ENCODE measurements at regions not wholly inside any gene's neighbourhood (a gene's known extent, or its start where the extent isn't known, plus 50 kb on each side); places are given as distances from the start of the nearest gene placed in this dataset.
A peak's percentile ranks its signal among the peaks of the same experiment; 100 is the strongest.
"Not testable (repeated sequence)": the region's sequence is repeated elsewhere in the genome, so short reads cannot be mapped to it uniquely, and the experiment has no call there.

DNA sequence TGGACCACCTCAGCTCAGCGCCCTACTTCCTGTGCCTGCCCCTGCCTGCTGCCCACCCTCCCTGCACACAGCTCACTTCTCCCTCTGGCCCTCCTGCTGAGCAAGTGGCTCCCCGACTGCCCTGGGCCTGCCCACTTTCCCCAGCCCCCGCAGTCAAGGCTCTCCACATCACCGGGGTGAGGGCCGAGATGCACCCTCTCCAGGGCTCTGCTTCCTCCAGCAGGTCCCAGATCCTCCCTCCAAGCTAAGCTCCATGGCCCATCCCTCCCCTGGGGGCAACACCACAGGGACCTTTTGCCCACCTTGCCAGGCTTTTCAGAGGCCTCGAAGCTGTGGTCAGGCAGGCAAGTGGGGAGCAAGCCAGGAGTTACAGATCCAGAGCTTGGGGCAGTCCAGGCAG lies 820.2 kb downstream of the KCNJ18 start:
- peak; percentile 67 for DNase-seq (ENCODE audit: low spot score)

DNA sequence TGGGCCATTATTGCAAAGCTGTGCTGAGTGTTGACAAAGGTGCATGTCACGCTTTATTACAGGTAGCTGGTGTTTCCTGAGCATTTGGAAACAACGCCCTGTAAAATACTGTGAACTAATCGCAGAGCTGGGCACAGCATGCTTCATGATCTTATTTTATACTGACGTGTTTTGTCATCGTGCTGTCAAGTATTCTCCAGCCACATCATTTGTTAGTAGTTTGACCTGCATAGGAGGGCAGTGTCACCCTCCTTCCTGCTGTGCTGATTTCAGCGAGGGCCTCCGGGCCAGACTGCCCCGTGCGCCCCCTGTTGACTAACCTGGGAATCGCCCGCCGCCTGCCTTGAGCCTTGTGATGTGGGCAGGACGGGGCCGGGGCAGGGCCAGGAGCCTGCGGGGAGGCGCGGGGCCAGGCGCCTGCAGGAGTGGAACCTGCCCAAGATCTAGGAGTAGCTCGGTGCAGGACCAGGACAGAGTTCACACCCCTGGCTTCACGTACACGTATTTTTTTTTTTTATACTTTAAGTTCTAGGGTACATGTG lies 820.7 kb downstream of the KCNJ18 start:
- intact Hi-C loops (cut with DNase I) = no loop called here
- peak; percentile 59 for DNase-seq (ENCODE audit: low spot score)

More for the DNA sequence above, 820.2 kb downstream of the KCNJ18 start:
- intact Hi-C loops (cut with DNase I) = no loop called here

DNA sequence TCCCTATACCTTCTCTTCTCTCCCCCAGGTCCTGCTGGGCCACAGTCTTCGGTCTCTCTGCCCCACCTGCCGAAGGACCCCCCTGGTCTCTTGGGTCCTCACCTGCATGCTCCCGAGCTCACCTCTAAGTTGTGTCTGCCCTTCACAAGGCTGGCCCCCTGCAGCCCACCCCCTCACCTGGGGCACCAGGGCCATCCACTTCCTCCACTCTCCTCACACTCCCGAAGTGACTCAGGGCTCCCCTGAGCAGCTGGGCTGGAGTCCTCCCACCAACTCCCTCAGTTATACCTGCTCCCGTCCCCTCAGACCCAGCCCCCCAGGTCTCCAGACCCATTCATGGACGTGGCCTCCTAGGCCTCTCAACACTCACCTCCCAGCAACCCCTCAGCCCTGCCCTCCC lies 822.0 kb downstream of the KCNJ18 start:
- DNase-seq (ENCODE audit: low spot score) = peak; percentile 67
- intact Hi-C loops (cut with DNase I) = no loop called here

- intact Hi-C loops (cut with DNase I) = no loop called here
- no peak for DNase-seq (ENCODE audit: low spot score)
Measured at GRCh38 chr17:22514767-22515320, 822.5 kb downstream of the KCNJ18 start.

DNA sequence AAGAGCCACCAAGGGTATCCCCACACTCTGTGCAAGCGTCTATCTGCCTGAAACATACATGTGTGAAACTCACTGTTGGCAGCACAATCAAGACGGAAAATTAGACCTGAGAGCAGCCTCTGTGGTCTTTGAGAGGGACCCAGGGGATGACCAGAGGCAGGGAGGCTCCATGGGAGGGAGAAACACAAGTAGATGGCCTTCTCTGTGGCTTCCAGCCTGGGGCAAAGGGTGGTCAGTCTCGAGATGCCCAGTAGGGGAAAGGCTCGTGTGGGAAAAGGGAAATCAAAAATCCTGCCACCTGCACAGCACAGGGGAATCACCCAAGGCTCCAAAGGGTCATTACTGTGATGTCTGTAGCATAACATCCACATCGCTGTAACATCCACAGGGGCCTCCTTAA lies 823.3 kb downstream of the KCNJ18 start:
- intact Hi-C loops (cut with DNase I) = no loop called here
- no peak for DNase-seq (ENCODE audit: low spot score)

GRCh38 chr17:22516861-22517636 lies 824.7 kb downstream of the KCNJ18 start:
- intact Hi-C loops (cut with DNase I) = no loop called here
- peak; percentile 60 for DNase-seq (ENCODE audit: low spot score)

- DNase-seq (ENCODE audit: low spot score) = peak; percentile 53
- intact Hi-C loops (cut with DNase I) = no loop called here
Measured at GRCh38 chr17:22517716-22518115, 825.4 kb downstream of the KCNJ18 start.

DNA sequence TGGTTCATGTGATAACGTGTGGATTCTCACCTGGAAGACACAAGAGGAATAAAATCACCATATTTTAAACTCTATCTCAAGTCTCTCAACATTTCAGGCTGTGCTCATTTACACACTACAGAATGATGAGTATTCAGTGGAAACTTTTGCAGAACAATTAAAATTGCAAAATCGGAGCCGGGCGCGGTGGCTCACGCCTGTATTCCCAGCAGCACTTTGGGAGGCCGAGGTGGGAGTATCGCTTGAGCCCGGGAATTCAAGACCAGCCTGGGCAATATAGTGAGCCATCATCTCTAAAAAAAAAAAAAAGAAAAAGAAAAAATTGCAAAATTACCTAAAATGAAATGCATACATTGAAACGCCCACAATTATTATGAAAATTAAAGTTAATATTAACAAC lies 825.9 kb downstream of the KCNJ18 start:
- intact Hi-C loops (cut with DNase I) = no loop called here

DNA sequence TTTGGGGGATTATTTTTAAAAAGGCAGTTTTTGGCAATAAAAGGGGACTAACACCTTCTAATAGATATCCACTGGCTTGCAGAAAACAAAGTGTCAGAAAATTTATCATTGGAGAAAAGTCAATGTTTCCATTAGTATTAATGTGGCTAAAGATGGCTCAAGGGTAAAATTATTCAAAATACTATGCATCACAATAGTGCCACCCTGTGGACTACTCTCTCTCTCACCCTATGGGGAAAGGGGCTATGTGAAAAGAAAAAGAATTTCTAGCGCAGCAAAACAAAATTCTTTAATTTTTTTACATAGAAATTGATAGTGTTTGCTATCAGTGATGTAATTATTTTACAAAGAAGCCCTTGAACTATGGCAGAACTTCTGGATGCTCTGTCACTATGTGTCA lies 856.5 kb downstream of the KCNJ18 start:
- intact Hi-C loops (cut with DNase I); DNase-seq (ENCODE audit: low spot score): not testable (repeated sequence)

More for the DNA sequence above, 825.9 kb downstream of the KCNJ18 start:
- DNase-seq (ENCODE audit: low spot score) = no peak

DNA sequence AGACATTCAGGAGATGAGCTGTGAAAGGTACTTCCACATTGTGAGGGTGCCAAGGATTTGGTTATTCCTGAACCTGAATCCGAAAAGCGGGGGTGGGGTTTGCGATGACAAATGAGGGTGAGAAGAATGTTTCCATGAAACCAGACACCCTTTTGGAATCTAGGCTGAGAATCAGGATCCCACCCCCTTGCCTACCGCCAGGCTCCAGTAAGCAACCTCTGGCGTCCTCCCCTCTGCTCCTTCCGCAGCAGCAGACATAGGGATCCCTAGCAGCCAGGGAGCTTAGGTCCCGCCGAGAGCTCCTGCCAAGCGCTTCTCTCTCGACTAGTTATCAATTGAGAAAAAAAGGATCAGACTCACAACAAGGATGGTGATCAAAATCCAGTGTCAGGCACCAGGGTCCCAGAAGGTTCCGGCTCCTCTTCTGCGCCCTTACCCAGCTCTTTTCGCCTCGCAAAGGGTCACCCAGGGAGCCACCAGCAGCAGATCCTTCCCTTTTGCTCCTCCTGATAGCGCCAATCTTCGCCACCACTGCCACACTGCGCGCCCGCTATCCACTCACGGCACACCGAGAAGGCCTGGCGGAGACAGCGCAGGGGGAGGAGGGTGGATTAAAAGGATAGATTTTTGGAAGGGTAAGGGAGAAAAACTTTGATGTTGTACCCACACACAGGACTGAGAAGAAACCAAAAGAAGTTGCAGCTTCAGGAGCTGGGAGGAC lies 859.5 kb downstream of the KCNJ18 start:
- intact Hi-C loops (cut with DNase I); DNase-seq (ENCODE audit: low spot score): not testable (repeated sequence)

DNA sequence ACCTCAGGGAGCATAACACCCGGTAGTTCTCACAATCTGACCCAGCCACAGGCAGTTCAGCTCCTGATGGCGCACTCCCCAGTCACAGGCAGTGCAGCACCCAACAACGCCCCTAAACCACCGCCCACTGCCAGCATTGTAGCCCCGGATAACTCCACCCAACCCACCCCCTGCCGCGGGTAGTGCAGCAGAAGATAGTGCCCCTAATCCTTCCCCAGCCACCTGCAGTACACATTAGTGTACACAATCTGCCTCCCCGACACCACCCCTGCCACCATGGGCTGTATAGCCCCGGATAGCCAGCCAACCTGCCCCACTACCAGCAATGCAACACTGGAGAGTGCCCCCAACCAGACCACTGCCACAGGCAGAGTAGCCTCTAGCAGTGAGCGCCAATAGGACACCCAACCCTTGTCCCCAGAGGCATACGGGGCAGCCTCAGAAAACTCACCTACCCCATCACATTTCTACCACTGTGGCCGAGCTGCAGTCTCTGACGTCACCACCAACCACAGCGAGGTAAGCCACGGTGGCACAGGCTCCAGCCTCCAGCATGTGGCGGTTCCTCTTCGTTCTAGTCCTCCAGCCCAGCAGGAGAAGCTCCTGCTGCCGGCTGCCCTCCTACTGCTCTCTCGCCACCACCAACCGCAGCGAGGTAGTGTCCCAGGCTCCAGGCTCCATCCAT lies 877.3 kb downstream of the KCNJ18 start:
- intact Hi-C loops (cut with DNase I) = no loop called here
- DNase-seq (ENCODE audit: low spot score) = no peak

- DNase-seq (ENCODE audit: low spot score) = no peak
- intact Hi-C loops (cut with DNase I) = no loop called here
Measured at GRCh38 chr17:22570144-22570845, 878.0 kb downstream of the KCNJ18 start.

DNA sequence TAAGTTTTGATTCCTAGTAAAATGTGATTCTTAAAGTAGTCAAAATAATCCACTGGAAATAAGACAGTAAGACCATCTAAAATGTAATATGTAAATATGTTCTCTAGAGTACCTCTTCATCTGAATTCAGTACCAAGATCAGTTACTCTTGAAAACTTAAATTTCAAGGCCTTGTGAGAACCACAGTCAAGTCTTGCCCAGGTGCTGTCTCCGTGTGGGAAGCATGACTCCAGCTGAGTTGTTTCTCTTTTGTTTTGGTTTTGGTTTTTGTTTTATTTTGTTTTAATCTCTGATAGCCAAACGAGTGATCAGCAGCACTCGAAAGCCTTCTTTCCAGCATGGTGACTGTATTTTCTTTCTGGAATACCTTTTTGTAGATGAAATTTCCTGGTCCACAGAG lies 907.0 kb downstream of the KCNJ18 start:
- intact Hi-C loops (cut with DNase I) = no loop called here
- no peak for DNase-seq (ENCODE audit: low spot score)

- intact Hi-C loops (cut with DNase I) = no loop called here
- no peak for DNase-seq (ENCODE audit: low spot score)
Measured at GRCh38 chr17:22600644-22601298, 908.4 kb downstream of the KCNJ18 start.

Data from posterior vena cava (tissue), 2 donors.